PC-9 (cell line): ENCODE measurements at regions not wholly inside any gene's neighbourhood (a gene's known extent, or its start where the extent isn't known, plus 50 kb on each side); places are given as distances from the start of the nearest gene placed in this dataset.

Source experiments
- BruUV-seq: library from RNA; stranded (reverse); fragments of 400-500 nt; replicated peaks from 2 replicates; lab custom pipeline; 2021; lab: Mats Ljungman, UMichigan
- CTCF ChIA-PET: fragments of 300-600 bp; sonication (Branson Sonifier 250); formaldehyde crosslinking; loops from one replicate; lab custom pipeline; 2022; ENCODE audit warnings: antibody characterized with exemption; lab: Charles Lee
- POLR2A ChIA-PET: fragments of 300-600 bp; sonication (Branson Sonifier 250); formaldehyde crosslinking; loops from one replicate; lab custom pipeline; 2022; ENCODE audit warnings: antibody characterized with exemption; ENCODE audit not compliant: unreplicated experiment; lab: Charles Lee
- DNase-seq, 2 experiments: peaks; one replicate each; pipeline versions ENCODE4 v3.0.0 to v3.0.0-alpha.2; 2015 to 2022; ENCODE audit warnings: mixed read lengths in 1 of 2
- H2AFZ ChIP-seq: fragments of 200-600 bp; sonication (generic); 2 replicates; pipeline ENCODE4 v1.8.1; 2017; ENCODE audit warnings: antibody characterized with exemption
- H3F3A ChIP-seq: fragments of 200-600 bp; sonication (generic); 2 replicates; pipeline ENCODE4 v1.8.1; 2017; ENCODE audit warnings: antibody characterized with exemption, mild to moderate bottlenecking, low read depth; ENCODE audit not compliant: insufficient read depth
- H3K27ac ChIP-seq: fragments of 200-600 bp; sonication (generic); 2 replicates; pipeline ENCODE4 v1.6.1; 2016; ENCODE audit warnings: mixed run types
- H3K27me3 ChIP-seq: fragments of 200-600 bp; sonication (generic); 2 replicates; pipeline ENCODE4 v1.6.1; 2016; ENCODE audit warnings: low read depth, mixed run types; ENCODE audit not compliant: insufficient read depth
- H3K36me3 ChIP-seq: fragments of 200-600 bp; sonication (generic); 2 replicates; pipeline ENCODE4 v1.6.1; 2016; ENCODE audit warnings: low read depth, mixed run types
- H3K4me1 ChIP-seq: fragments of 200-600 bp; sonication (generic); replicated peaks from 2 replicates; pipeline ENCODE4 v1.6.1; 2016; ENCODE audit warnings: mixed run types; ENCODE audit not compliant: insufficient read depth
- H3K4me2 ChIP-seq: fragments of 200-600 bp; sonication (generic); 2 replicates; pipeline ENCODE4 v1.6.1; 2017; ENCODE audit warnings: mixed run types
- H3K4me3 ChIP-seq: fragments of 200-600 bp; sonication (generic); 2 replicates; pipeline ENCODE4 v1.6.1; 2016; ENCODE audit warnings: mixed run types
- H3K79me2 ChIP-seq: fragments of 200-600 bp; sonication (generic); 2 replicates; pipeline ENCODE4 v1.6.1; 2017; ENCODE audit warnings: low read depth, mixed run types
- H3K9me2 ChIP-seq: fragments of 200-600 bp; sonication (generic); 2 replicates; pipeline ENCODE4 v1.8.1; 2017; ENCODE audit warnings: mild to moderate bottlenecking; ENCODE audit not compliant: insufficient read depth
- H3K9me3 ChIP-seq: fragments of 200-600 bp; sonication (generic); 2 replicates; pipeline ENCODE4 v1.8.1; 2016; ENCODE audit warnings: low read depth; ENCODE audit not compliant: insufficient read depth
- H4K20me1 ChIP-seq: fragments of 200-600 bp; sonication (generic); 2 replicates; pipeline ENCODE4 v1.8.1; 2017; ENCODE audit not compliant: insufficient read depth
- CTCF ChIP-seq: fragments of 200-600 bp; sonication (generic); conservative IDR thresholded peaks from 2 replicates; pipeline ENCODE4 v1.6.1; 2017; ENCODE audit warnings: mixed run types, antibody characterized with exemption, mild to moderate bottlenecking, moderate library complexity
- EZH2 ChIP-seq: fragments of 200-600 bp; sonication (generic); IDR thresholded peaks from 2 replicates; pipeline ENCODE4 v1.8.0; 2017; ENCODE audit warnings: antibody characterized with exemption, low read depth
- intact Hi-C: fragments of 100-400 bp; cut with micrococcal nuclease; formaldehyde crosslinking; loops from one replicate; pipeline ENCODE4 v1.10.0; 2022; ENCODE audit not compliant: unreplicated experiment

GRCh38 chr7:68235937-68236336, 1239.3 kb downstream of the TYW1 start:
- no peak for DNase-seq
- ChIA-PET POLR2A (no interaction called here), CTCF (no interaction called here)
- TF ChIP-seq EZH2 = no peak
- TF ChIP-seq CTCF = no peak
- H3K9me2 ChIP-seq = no peaks in the 10 kb centered on the region
- H3K36me3 ChIP-seq = no peaks in the 10 kb centered on the region
- H3F3A ChIP-seq = peaks cover 10% of the 10 kb centered on the region
- intact Hi-C loops = no loop called here
- H3K4me2 ChIP-seq = no peak overlapping the region
- no peaks in the 10 kb centered on the region for H4K20me1 ChIP-seq
- peaks cover 10% of the 10 kb centered on the region for H3K4me1 ChIP-seq
- H3K27ac ChIP-seq = no peak overlapping the region
- H3K27me3 ChIP-seq = no peaks in the 10 kb centered on the region
- H3K9me3 ChIP-seq = no peaks in the 10 kb centered on the region
- BruUV-seq = no TSS peak
- H2AFZ ChIP-seq = no peak overlapping the region
- H3K4me3 ChIP-seq = no peak overlapping the region
- H3K79me2 ChIP-seq = no peaks in the 10 kb centered on the region

GRCh38 chr7:68238204-68238805, 1241.7 kb downstream of the TYW1 start:
- Histone ChIP-seq H3F3A (peaks cover 10% of the 10 kb centered on the region), H3K4me1 (peaks cover 10% of the 10 kb centered on the region), H3K79me2 (no peaks in the 10 kb centered on the region), H3K4me3 (no peak overlapping the region), H3K27me3 (no peaks in the 10 kb centered on the region), H2AFZ (no peak overlapping the region), H3K9me3 (no peaks in the 10 kb centered on the region), H3K36me3 (no peaks in the 10 kb centered on the region), H3K27ac (peak overlapping the region; percentile 39; the same call in 1 of the 2 replicates), H3K4me2 (no peak overlapping the region), H4K20me1 (no peaks in the 10 kb centered on the region), H3K9me2 (no peaks in the 10 kb centered on the region)
- CTCF ChIA-PET = no interaction called here
- intact Hi-C loops = no loop called here
- BruUV-seq = no TSS peak
- DNase-seq = peak in 1 of 2 experiments; percentile 74
- POLR2A ChIA-PET = no interaction called here
- TF ChIP-seq CTCF = no peak
- TF ChIP-seq EZH2 = no peak

GRCh38 chr7:68243128-68243527, 1246.5 kb downstream of the TYW1 start:
- no peaks in the 10 kb centered on the region for H3K9me2 ChIP-seq
- H3F3A ChIP-seq = peaks cover 34% of the 10 kb centered on the region
- ChIA-PET CTCF (no interaction called here), POLR2A (no interaction called here)
- DNase-seq = no peak
- no peaks in the 10 kb centered on the region for H3K36me3 ChIP-seq
- no peaks in the 10 kb centered on the region for H3K79me2 ChIP-seq
- H3K4me1 ChIP-seq = peaks cover 36% of the 10 kb centered on the region
- no peak overlapping the region for H3K4me2 ChIP-seq
- H4K20me1 ChIP-seq = no peaks in the 10 kb centered on the region
- intact Hi-C loops = no loop called here
- BruUV-seq = no TSS peak
- no peaks in the 10 kb centered on the region for H3K9me3 ChIP-seq
- H3K27me3 ChIP-seq = no peaks in the 10 kb centered on the region
- no peak overlapping the region for H2AFZ ChIP-seq
- TF ChIP-seq EZH2 (no peak), CTCF (no peak)
- H3K4me3 ChIP-seq = no peak overlapping the region
- no peak overlapping the region for H3K27ac ChIP-seq
